GM12872 (cell line): ENCODE measurements at regions not wholly inside any gene's neighbourhood (a gene's known extent, or its start where the extent isn't known, plus 50 kb on each side); places are given as distances from the start of the nearest gene placed in this dataset.

Source experiments
- TF ChIP-seq, protein P1 (sequence below): IDR thresholded peaks from 3 replicates; pipeline ENCODE4 v1.5.1; 2011; ENCODE audit warnings: low read depth, mild to moderate bottlenecking, low read length, moderate library complexity; ENCODE audit not compliant: insufficient read depth

GRCh38 chr18:54717673-54718407, 110.4 kb upstream of the RAB27B start:
- TF ChIP-seq, protein P1, sequence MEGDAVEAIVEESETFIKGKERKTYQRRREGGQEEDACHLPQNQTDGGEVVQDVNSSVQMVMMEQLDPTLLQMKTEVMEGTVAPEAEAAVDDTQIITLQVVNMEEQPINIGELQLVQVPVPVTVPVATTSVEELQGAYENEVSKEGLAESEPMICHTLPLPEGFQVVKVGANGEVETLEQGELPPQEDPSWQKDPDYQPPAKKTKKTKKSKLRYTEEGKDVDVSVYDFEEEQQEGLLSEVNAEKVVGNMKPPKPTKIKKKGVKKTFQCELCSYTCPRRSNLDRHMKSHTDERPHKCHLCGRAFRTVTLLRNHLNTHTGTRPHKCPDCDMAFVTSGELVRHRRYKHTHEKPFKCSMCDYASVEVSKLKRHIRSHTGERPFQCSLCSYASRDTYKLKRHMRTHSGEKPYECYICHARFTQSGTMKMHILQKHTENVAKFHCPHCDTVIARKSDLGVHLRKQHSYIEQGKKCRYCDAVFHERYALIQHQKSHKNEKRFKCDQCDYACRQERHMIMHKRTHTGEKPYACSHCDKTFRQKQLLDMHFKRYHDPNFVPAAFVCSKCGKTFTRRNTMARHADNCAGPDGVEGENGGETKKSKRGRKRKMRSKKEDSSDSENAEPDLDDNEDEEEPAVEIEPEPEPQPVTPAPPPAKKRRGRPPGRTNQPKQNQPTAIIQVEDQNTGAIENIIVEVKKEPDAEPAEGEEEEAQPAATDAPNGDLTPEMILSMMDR = no peak

DNA sequence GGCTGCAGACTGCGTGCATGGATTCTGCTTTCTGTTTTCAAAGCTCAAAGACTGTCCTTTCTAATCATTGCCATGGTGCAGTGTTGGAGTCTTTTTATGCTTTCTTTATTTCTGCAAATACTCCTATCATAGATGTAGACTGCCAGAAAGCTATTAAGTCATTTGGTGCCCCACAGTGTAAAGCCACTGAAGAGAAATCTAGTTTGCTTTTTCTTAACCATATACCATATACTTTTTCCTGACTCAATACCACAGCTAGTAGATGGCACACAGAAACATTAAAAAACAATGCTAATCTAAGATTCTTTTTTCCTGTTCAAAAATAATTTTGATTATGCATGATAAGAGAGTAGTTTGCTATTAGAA, 109.9 kb upstream of the RAB27B start:
- TF ChIP-seq, protein P1 = no peak

DNA sequence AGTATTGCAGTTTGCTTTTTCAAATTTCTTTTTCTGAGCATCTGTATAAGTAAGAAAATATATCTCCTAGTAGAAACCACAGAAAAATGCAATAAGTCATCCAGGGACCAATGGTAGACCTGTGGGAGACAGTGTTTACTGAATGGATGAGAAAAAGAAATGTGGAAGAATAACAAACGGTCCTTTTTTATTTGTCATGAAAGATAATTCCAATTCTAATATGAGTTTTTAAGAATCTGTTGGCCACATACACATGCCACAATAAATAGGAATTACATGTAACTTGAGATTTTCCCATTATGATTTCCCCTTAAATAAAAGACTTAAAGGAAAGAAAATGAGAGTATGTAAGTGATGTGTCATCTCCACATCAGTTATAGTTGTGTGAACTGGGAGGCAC, 107.7 kb upstream of the RAB27B start:
- TF ChIP-seq, protein P1 = no peak

- TF ChIP-seq, protein P1 = no peak
Measured at GRCh38 chr18:54726143-54726542, 102.1 kb upstream of the RAB27B start.

DNA sequence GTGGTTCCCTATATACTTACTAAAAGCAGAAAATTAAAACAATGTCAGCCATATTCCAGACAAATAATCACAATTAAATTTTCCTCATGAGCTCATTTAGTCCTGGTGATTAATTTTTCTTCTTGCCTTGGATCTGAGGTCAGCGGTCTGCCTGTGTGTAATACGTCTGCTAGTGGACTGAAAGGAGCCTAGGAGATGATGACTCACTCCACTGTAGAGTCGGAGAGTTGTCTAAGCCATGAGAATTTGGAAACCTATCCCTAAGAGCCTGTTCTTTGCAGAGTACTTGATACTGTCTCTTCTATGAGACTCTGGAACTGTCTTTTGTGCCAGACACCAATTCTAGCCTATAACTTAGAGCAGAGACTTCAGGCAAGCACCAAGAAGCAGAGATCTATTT, 94.2 kb upstream of the RAB27B start:
- TF ChIP-seq, protein P1 = no peak

DNA sequence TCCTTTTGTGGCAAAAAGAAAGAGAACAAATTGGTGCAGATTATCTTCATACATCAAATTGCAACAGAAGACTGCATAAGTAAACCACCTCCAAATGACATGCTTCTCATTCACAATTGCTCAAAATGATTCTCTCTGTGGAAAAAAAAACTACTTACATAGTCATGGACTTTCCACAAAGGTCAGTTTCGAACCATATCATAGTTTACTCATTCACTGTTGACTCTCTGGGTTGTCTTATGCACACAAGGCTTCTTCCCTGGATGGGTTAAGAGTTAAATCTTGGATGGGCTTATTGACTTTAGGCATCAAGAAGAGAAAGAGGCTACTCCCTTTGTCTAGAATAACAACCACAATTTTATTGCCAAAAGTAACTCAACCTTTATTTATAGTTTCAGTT, 91.3 kb upstream of the RAB27B start:
- TF ChIP-seq, protein P1 = no peak

DNA sequence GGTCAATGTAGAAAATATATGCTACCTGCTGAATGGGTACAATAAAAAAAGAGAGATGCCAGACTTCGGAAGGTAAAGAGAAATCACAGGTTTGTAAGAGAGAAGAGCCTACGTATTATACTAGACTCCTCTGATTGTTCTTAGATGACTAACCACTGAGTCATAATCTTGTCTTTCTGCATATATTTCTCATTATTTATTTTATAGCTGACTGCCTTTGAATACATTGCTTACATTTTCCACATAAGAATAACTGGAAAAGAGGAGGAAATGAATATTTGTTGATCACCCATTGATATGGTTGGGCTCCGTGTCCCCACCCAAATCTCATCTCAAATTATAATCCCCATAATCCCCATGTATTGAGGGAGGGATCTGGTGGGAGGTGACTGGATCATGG, 90.3 kb upstream of the RAB27B start:
- TF ChIP-seq, protein P1 = no peak
